ENCODE measurements at regions not wholly inside any gene's neighbourhood (a gene's known extent, or its start where the extent isn't known, plus 50 kb on each side); places are given as distances from the start of the nearest gene placed in this dataset.

GRCh38 chr2:72006188-72006736 lies 141.4 kb downstream of the CYP26B1 start:
- FAIRE-seq = no peak
- no peak for DNase-seq (ENCODE audit: extremely low spot score, insufficient read length, low read depth)

GRCh38 chr2:72004976-72005375 lies 142.7 kb downstream of the CYP26B1 start:
- no peak for FAIRE-seq
- DNase-seq (ENCODE audit: extremely low spot score, insufficient read length, low read depth) = no peak

DNA sequence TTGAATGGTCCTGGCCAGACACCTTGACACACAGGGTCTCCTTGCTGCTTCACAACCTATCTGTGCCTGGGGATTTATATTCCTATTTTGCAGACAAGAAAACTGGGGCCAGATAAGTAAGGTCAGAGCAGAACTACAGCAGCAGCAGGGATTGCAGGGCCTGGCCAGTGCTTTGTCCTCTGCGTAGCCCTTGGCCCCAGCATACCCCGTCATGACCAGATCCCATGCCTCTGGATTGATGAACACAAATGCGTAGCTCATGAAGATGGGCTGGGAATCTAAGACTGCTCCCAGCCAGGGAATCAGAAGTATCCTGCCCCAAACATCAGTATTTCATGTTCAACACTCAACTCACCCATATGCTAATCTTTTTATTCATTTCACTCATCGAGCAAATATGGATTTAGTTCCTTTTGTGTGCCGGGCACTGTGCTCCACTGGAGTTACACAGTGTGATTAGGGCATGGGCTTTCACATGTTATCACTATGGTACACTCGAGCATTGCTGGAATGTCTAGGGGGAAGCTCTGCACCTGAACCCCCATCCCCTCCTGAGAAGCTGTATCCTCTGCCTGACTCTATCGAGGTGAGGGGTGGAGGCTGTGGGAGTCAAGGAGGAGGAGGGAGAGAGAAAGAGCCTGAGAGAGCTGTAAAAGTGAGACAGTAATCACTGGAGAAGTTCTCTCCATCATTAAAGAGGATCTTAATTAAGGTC lies 143.3 kb downstream of the CYP26B1 start:
- no peak for FAIRE-seq
- DNase-seq (ENCODE audit: extremely low spot score, insufficient read length, low read depth) = no peak

DNA sequence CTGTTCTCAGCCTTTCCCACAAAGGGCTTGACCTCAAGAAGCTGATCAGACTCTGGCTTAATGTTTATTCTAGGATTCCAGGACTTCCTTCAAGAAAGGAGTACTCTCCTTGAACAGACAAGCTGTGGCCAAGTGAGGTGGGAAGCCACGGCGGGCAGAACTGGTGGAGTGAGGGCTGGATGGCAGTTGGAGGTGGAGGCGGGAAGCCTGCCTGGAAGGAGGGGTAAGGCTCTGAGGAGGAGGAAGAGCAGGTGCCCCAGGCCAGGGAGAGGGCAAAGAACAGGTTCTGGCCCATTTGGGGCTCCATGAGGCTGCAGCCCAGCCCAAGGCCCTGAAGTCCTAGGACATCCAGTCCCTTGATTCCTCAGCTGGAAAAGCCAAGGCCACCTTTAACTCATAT lies 143.9 kb downstream of the CYP26B1 start:
- FAIRE-seq = no peak
- no peak for DNase-seq (ENCODE audit: extremely low spot score, insufficient read length, low read depth)

- no peak for FAIRE-seq
- DNase-seq (ENCODE audit: extremely low spot score, insufficient read length, low read depth) = no peak
Observed at GRCh38 chr2:72003124-72003523, 144.5 kb downstream of the CYP26B1 start.

GRCh38 chr2:72001937-72002690 lies 145.5 kb downstream of the CYP26B1 start:
- no peak for DNase-seq (ENCODE audit: extremely low spot score, insufficient read length, low read depth)
- no peak for FAIRE-seq

- FAIRE-seq = no peak
- DNase-seq (ENCODE audit: extremely low spot score, insufficient read length, low read depth) = no peak
Observed at GRCh38 chr2:72000110-72000509, 147.6 kb downstream of the CYP26B1 start.

DNA sequence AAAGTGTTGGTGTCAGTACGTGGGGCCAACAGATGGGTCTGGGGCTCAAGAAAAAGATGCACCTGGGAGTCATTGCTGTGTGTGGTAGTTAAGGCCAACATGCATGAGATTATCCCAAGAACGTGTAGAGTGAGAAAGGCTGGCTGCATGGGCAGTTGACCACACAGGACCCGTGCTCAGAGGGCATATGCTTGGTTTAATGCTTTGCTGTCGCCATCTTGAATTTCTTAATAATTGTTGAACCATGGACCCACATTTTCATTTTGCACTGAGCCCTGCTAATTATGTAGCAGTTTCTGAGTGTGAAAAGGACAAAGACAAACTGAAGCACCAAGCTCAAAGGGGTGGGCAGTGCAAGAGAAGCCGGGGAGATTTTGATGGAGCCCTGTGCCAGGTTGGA lies 148.1 kb downstream of the CYP26B1 start:
- FAIRE-seq = no peak
- no peak for DNase-seq (ENCODE audit: extremely low spot score, insufficient read length, low read depth)

GRCh38 chr2:71997843-71998242 lies 149.8 kb downstream of the CYP26B1 start:
- FAIRE-seq = no peak
- DNase-seq (ENCODE audit: extremely low spot score, insufficient read length, low read depth) = no peak

GRCh38 chr2:71995067-71995665 lies 152.5 kb downstream of the CYP26B1 start:
- FAIRE-seq = no peak
- DNase-seq (ENCODE audit: extremely low spot score, insufficient read length, low read depth) = no peak

- FAIRE-seq = no peak
- DNase-seq (ENCODE audit: extremely low spot score, insufficient read length, low read depth) = no peak
Observed at GRCh38 chr2:71992036-71992435, 155.6 kb downstream of the CYP26B1 start.

GRCh38 chr2:71991397-71991796 lies 156.3 kb downstream of the CYP26B1 start:
- no peak for DNase-seq (ENCODE audit: extremely low spot score, insufficient read length, low read depth)
- FAIRE-seq = no peak

GRCh38 chr2:71990826-71991225 lies 156.8 kb downstream of the CYP26B1 start:
- no peak for FAIRE-seq
- no peak for DNase-seq (ENCODE audit: extremely low spot score, insufficient read length, low read depth)

- FAIRE-seq (no peak), DNase-seq (ENCODE audit: extremely low spot score, insufficient read length, low read depth) (no peak)
Observed at GRCh38 chr2:71990122-71990521, 157.5 kb downstream of the CYP26B1 start.

DNA sequence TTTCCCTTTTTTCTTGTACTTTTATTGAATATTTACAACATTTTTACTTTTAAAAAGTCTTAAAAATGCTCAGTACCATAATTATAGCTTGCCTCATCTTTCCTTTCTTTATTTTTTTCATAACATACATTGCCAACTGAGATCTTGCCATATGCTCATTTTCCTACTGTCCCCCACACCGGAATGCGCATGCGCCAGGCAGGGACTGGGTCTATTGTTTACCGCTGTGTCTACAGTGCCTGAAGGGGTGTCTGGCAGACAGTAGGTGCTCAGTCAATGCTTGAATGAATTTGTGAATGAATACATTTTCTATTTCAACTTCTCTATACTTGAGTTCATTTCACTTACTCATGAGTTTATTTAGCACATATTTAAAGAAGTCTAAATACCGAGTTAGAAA lies 158.0 kb downstream of the CYP26B1 start:
- FAIRE-seq (no peak), DNase-seq (ENCODE audit: extremely low spot score, insufficient read length, low read depth) (no peak)

DNA sequence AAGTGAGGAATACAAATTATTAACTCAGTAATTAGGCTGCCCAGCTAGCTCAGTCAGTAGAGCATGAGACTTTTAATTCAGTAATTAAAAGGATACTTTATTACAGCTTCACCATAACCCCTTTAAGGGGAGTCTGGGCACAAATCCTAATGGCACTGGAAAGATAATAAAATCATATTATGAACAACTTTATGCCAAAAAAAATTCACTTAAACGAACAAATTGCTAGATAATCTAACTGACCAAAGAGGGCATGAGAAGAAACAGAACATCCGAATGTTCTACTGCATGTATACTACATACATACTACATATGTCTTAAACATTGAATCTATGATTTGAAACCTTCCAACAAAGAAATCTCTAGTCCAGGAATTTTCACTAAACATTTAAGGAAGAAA lies 159.5 kb downstream of the CYP26B1 start:
- FAIRE-seq = no peak
- DNase-seq (ENCODE audit: extremely low spot score, insufficient read length, low read depth) = no peak

DNA sequence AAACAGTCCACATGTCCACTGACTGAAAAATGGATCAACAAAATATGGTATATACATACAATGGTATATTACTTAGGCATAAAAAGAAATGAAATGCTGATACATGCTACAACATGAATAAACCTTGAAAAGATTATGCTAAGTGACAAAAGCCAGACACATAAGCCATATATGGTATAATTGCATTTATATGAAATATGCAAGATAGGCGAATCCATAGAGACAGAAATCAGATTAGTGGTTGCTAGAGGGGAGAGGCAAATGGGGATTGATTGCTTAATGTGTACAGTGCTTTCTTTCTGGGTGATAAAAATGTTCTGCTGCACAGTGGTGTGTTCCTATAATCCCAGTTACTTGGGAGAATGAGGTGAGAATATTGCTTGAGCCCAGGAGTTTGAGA lies 171.0 kb downstream of the CYP26B1 start:
- no peak for DNase-seq (ENCODE audit: extremely low spot score, insufficient read length, low read depth)

DNA sequence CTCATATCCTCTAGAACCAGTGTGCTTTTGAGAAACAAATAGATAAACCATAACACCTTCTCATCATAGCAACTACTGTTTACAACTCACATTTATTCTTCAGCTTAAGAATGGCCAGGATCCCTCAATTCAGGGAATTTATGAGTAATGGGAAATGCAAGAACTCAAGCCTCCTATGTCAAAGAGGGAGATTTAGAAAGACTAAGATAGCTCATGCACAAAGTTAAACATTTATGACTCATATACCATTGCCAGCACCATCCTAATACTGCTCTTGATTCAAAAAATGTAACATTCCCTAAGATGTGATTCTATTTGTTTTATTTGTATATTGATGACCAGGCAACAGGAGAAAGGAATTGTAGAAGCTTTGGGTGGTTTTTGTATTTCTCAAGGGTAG lies 172.8 kb downstream of the CYP26B1 start:
- FAIRE-seq (no peak), DNase-seq (ENCODE audit: extremely low spot score, insufficient read length, low read depth) (no peak)

More for the DNA sequence above, 171.0 kb downstream of the CYP26B1 start:
- no peak for FAIRE-seq

- DNase-seq (ENCODE audit: extremely low spot score, insufficient read length, low read depth) (no peak), FAIRE-seq (no peak)
Observed at GRCh38 chr2:71971493-71971892, 176.2 kb downstream of the CYP26B1 start.

- FAIRE-seq (no peak), DNase-seq (ENCODE audit: extremely low spot score, insufficient read length, low read depth) (no peak)
Observed at GRCh38 chr2:71965530-71965929, 182.1 kb downstream of the CYP26B1 start.

Measured in GM18507 (cell line).